Keratinocyte (primary cell): ENCODE measurements at regions not wholly inside any gene's neighbourhood (a gene's known extent, or its start where the extent isn't known, plus 50 kb on each side); places are given as distances from the start of the nearest gene placed in this dataset.

ENCODE experiments used
- CTCF ChIP-seq, 3 experiments: IDR thresholded peaks in 1 of 3; conservative IDR thresholded peaks in 1 of 3; optimal IDR thresholded peaks in 1 of 3; 2 replicates in 2 of 3; 3 replicates in 1 of 3; pipeline versions ENCODE3 to v1.5.1; 2011; ENCODE audit warnings: low read length in 3 of 3, mild to moderate bottlenecking in 3 of 3, moderate library complexity in 2 of 3, control low read depth in 1 of 3, inconsistent platforms in 1 of 3; ENCODE audit not compliant: insufficient read depth in 2 of 3; ENCODE audit errors: extremely low read depth in 1 of 3
- EZH2 ChIP-seq: IDR thresholded peaks from one replicate; pipeline ENCODE4 v1.6.1; 2012; ENCODE audit warnings: inconsistent platforms, mild to moderate bottlenecking, low read length, moderate library complexity

GRCh38 chr2:207243601-207244000 lies 77.9 kb upstream of the KLF7 start:
- TF ChIP-seq CTCF (optimal IDR thresholded peaks at IDR 0.05 in 1 of 3, IDR thresholded peaks at IDR 0.05 in 1 of 3, conservative IDR thresholded peaks at IDR 0.05 in 1 of 3; ENCODE audit: extremely low read depth in 1 of 3, insufficient read depth in 2 of 3, low read length in 3 of 3) (no peak), EZH2 (no peak)
